Neural cell (in vitro differentiated cells): ENCODE measurements at regions not wholly inside any gene's neighbourhood (a gene's known extent, or its start where the extent isn't known, plus 50 kb on each side); places are given as distances from the start of the nearest gene placed in this dataset.

Experiments used
- H2AFZ ChIP-seq: fragments of 200-600, 300-800 bp; sonication (generic), shearing (Covaris generic); 2 replicates; pipeline ENCODE4 v1.6.0; 2014; ENCODE audit warnings: low read depth, mild to moderate bottlenecking, antibody characterized with exemption, low read length, moderate library complexity
- H3F3A ChIP-seq: fragments of 200-600 bp; shearing (Covaris generic); 2 replicates; pipeline ENCODE4 v1.6.1; 2016; ENCODE audit warnings: mild to moderate bottlenecking, moderate library complexity, mixed read lengths, antibody characterized with exemption, low read length; ENCODE audit not compliant: insufficient read depth, poor library complexity, severe bottlenecking
- H3K27ac ChIP-seq: fragments of 200-600, 300-800 bp; sonication (generic), shearing (Covaris generic); 2 replicates; pipeline ENCODE4 v1.5.1; 2014; ENCODE audit warnings: mild to moderate bottlenecking, low read length, moderate library complexity
- H3K27me3 ChIP-seq: fragments of 300-800, 200-600 bp; sonication (generic), shearing (Covaris generic); 2 replicates; pipeline ENCODE4 v1.6.0; 2014; ENCODE audit warnings: mild to moderate bottlenecking, low read depth, low read length, moderate library complexity; ENCODE audit not compliant: insufficient read depth
- H3K36me3 ChIP-seq: fragments of 300-800, 200-600 bp; sonication (generic), shearing (Covaris generic); 2 replicates; pipeline ENCODE4 v1.5.1; 2014; ENCODE audit warnings: mild to moderate bottlenecking, antibody characterized with exemption, low read length, moderate library complexity; ENCODE audit not compliant: insufficient read depth
- H3K4me2 ChIP-seq: fragments of 300-800, 200-600 bp; sonication (generic), shearing (Covaris generic); 2 replicates; pipeline ENCODE4 v1.6.0; 2014; ENCODE audit warnings: mild to moderate bottlenecking, low read length
- H3K4me3 ChIP-seq: fragments of 300-800, 200-600 bp; sonication (generic), shearing (Covaris generic); 2 replicates; pipeline ENCODE4 v1.5.1; 2014; ENCODE audit warnings: mild to moderate bottlenecking, low read length, moderate library complexity
- H3K79me2 ChIP-seq: fragments of 200-600 bp; shearing (Covaris generic); replicated peaks from 2 replicates; pipeline ENCODE4 v1.6.0; 2014; ENCODE audit warnings: mild to moderate bottlenecking, low read length, moderate library complexity; ENCODE audit not compliant: insufficient read depth
- H3K9ac ChIP-seq: fragments of 300-800, 200-600 bp; sonication (generic), shearing (Covaris generic); 2 replicates; pipeline ENCODE4 v1.6.1; 2016; ENCODE audit warnings: mild to moderate bottlenecking, low read length, mixed read lengths
- H3K9me2 ChIP-seq: fragments of 200-600 bp; shearing (Covaris generic); 2 replicates; pipeline ENCODE4 v1.6.1; 2016; ENCODE audit warnings: mild to moderate bottlenecking, low read length, mixed read lengths; ENCODE audit not compliant: insufficient read depth
- H3K9me3 ChIP-seq: fragments of 200-600, 300-800 bp; sonication (generic), shearing (Covaris generic); 2 replicates; pipeline ENCODE4 v1.6.1; 2016; ENCODE audit warnings: mild to moderate bottlenecking, mixed run types, low read length, moderate library complexity, mixed read lengths
- H4K20me1 ChIP-seq: fragments of 200-600 bp; shearing (Covaris generic); 2 replicates; pipeline ENCODE4 v1.6.1; 2016; ENCODE audit warnings: mild to moderate bottlenecking, mixed run types; ENCODE audit not compliant: insufficient read depth
- EP300 ChIP-seq: fragments of 450-650 bp; conservative IDR thresholded peaks from 2 replicates; pipeline ENCODE4 v1.6.1; 2014; ENCODE audit warnings: antibody characterized with exemption, mild to moderate bottlenecking, moderate library complexity; ENCODE audit not compliant: poor library complexity, severe bottlenecking
- EZH2 ChIP-seq: fragments of 200-600, 300-800 bp; shearing (Covaris generic), sonication (generic); IDR thresholded peaks from 2 replicates; pipeline ENCODE4 v1.6.1; 2014; ENCODE audit warnings: antibody characterized with exemption, low read length, borderline replicate concordance, mild to moderate bottlenecking; ENCODE audit not compliant: insufficient read depth, poor library complexity, severe bottlenecking
- MXI1 ChIP-seq: fragments of 450-650 bp; conservative IDR thresholded peaks from 2 replicates; pipeline ENCODE4 v1.6.1; 2014; ENCODE audit warnings: antibody characterized with exemption, mild to moderate bottlenecking; ENCODE audit not compliant: poor library complexity, severe bottlenecking
- POLR2AphosphoS5 ChIP-seq: IDR thresholded peaks from 2 replicates; pipeline ENCODE4 v1.6.1; 2012
- RAD21 ChIP-seq: fragments of 450-650 bp; conservative IDR thresholded peaks from 2 replicates; pipeline ENCODE4 v1.6.1; 2014; ENCODE audit warnings: antibody characterized with exemption, mild to moderate bottlenecking, moderate library complexity
- SMC3 ChIP-seq: fragments of 450-650 bp; conservative IDR thresholded peaks from 2 replicates; pipeline ENCODE4 v1.6.1; 2014; ENCODE audit warnings: antibody characterized with exemption, mild to moderate bottlenecking, moderate library complexity; ENCODE audit not compliant: poor library complexity
- TAF1 ChIP-seq: IDR thresholded peaks from 2 replicates; pipeline ENCODE4 v1.6.1; 2012; ENCODE audit warnings: low read depth
- TF ChIP-seq, protein P1 (sequence below): IDR thresholded peaks from 2 replicates; pipeline ENCODE4 v1.6.1; 2012; ENCODE audit warnings: borderline replicate concordance
- TF ChIP-seq, protein P2 (sequence below): fragments of 450-650 bp; IDR thresholded peaks from 2 replicates; pipeline ENCODE4 v1.5.1; 2014; ENCODE audit warnings: antibody characterized with exemption, mild to moderate bottlenecking, moderate library complexity; ENCODE audit not compliant: poor library complexity, severe bottlenecking

DNA sequence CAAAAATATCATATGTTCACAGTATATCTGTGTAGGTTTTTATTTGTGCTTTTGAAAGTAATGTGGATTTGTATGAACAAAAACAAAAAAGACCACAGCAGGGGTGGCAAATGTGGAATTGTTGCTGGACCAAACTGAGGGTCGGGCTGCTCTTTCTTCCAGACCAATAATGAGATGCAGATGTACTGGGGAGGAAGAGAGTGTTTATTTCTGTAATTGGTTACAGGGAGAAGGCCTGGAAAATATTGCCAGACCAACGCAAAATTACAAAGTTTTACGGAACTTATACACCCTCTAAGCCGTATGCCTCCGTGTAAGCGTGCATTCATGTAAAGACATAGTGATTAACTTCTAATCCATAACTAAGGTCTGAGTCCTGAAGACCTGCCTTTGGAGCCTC is 353.9 kb upstream of the C16orf82 start:
- H3K27ac ChIP-seq: no peak overlapping the region
- no peaks in the 10 kb centered on the region for H3K36me3 ChIP-seq
- no peak overlapping the region for H3K4me2 ChIP-seq
- no peaks in the 10 kb centered on the region for H3K79me2 ChIP-seq
- no peak overlapping the region for H3K9ac ChIP-seq
- H4K20me1 ChIP-seq: no peaks in the 10 kb centered on the region
- no peak for TF ChIP-seq SMC3
- TF ChIP-seq, protein P1, sequence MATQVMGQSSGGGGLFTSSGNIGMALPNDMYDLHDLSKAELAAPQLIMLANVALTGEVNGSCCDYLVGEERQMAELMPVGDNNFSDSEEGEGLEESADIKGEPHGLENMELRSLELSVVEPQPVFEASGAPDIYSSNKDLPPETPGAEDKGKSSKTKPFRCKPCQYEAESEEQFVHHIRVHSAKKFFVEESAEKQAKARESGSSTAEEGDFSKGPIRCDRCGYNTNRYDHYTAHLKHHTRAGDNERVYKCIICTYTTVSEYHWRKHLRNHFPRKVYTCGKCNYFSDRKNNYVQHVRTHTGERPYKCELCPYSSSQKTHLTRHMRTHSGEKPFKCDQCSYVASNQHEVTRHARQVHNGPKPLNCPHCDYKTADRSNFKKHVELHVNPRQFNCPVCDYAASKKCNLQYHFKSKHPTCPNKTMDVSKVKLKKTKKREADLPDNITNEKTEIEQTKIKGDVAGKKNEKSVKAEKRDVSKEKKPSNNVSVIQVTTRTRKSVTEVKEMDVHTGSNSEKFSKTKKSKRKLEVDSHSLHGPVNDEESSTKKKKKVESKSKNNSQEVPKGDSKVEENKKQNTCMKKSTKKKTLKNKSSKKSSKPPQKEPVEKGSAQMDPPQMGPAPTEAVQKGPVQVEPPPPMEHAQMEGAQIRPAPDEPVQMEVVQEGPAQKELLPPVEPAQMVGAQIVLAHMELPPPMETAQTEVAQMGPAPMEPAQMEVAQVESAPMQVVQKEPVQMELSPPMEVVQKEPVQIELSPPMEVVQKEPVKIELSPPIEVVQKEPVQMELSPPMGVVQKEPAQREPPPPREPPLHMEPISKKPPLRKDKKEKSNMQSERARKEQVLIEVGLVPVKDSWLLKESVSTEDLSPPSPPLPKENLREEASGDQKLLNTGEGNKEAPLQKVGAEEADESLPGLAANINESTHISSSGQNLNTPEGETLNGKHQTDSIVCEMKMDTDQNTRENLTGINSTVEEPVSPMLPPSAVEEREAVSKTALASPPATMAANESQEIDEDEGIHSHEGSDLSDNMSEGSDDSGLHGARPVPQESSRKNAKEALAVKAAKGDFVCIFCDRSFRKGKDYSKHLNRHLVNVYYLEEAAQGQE: no peak
- no peak for TF ChIP-seq POLR2AphosphoS5
- no peak for TF ChIP-seq MXI1
- TF ChIP-seq EP300: no peak
- TF ChIP-seq RAD21: no peak
- TF ChIP-seq, protein P2, sequence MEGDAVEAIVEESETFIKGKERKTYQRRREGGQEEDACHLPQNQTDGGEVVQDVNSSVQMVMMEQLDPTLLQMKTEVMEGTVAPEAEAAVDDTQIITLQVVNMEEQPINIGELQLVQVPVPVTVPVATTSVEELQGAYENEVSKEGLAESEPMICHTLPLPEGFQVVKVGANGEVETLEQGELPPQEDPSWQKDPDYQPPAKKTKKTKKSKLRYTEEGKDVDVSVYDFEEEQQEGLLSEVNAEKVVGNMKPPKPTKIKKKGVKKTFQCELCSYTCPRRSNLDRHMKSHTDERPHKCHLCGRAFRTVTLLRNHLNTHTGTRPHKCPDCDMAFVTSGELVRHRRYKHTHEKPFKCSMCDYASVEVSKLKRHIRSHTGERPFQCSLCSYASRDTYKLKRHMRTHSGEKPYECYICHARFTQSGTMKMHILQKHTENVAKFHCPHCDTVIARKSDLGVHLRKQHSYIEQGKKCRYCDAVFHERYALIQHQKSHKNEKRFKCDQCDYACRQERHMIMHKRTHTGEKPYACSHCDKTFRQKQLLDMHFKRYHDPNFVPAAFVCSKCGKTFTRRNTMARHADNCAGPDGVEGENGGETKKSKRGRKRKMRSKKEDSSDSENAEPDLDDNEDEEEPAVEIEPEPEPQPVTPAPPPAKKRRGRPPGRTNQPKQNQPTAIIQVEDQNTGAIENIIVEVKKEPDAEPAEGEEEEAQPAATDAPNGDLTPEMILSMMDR: no peak
- no peak for TF ChIP-seq TAF1
- no peak for TF ChIP-seq EZH2
- H3F3A ChIP-seq: no peaks in the 10 kb centered on the region
- no peaks in the 10 kb centered on the region for H3K27me3 ChIP-seq
- H2AFZ ChIP-seq: no peak overlapping the region
- H3K9me3 ChIP-seq: no peaks in the 10 kb centered on the region
- no peak overlapping the region for H3K4me3 ChIP-seq
- no peaks in the 10 kb centered on the region for H3K9me2 ChIP-seq

DNA sequence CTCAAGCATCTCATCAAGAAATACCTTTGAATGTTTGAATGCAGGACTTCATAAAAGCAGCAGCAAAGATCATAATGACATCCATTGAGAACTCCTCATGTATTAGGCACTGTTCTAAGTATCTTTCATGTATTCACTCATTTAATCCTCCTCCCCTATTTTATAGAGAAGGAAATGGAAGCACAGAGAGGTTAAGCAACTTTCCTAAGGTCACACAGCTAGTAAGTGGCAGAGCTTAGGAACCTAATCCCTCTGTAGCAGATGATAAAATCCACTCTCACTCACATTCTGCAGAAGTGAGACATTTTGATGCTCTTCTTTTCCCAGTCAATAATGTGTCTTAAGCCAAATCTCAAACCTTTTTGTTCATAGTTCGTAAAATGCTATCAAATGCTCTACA is 350.8 kb upstream of the C16orf82 start:
- H3K27ac ChIP-seq: no peak overlapping the region
- no peaks in the 10 kb centered on the region for H3K79me2 ChIP-seq
- TF ChIP-seq SMC3: no peak
- no peak for TF ChIP-seq EZH2
- no peak for TF ChIP-seq RAD21
- no peak for TF ChIP-seq TAF1
- TF ChIP-seq EP300: no peak
- TF ChIP-seq, protein P2: no peak
- TF ChIP-seq, protein P1: no peak
- no peak for TF ChIP-seq MXI1
- no peak for TF ChIP-seq POLR2AphosphoS5
- no peak overlapping the region for H3K9ac ChIP-seq
- H3K4me3 ChIP-seq: no peak overlapping the region
- H3K27me3 ChIP-seq: no peaks in the 10 kb centered on the region
- no peak overlapping the region for H3K4me2 ChIP-seq
- no peaks in the 10 kb centered on the region for H4K20me1 ChIP-seq
- H3K9me2 ChIP-seq: no peaks in the 10 kb centered on the region
- no peak overlapping the region for H2AFZ ChIP-seq
- no peaks in the 10 kb centered on the region for H3K9me3 ChIP-seq
- no peaks in the 10 kb centered on the region for H3K36me3 ChIP-seq
- no peaks in the 10 kb centered on the region for H3F3A ChIP-seq
